RWPE2 (cell line): ENCODE measurements at regions not wholly inside any gene's neighbourhood (a gene's known extent, or its start where the extent isn't known, plus 50 kb on each side); places are given as distances from the start of the nearest gene placed in this dataset.
A peak's percentile ranks its signal among the peaks of the same experiment; 100 is the strongest.

Experiments
- ATAC-seq: fragments of 200-7000 bp; cut with Tn5 transposase; 3 replicates; pipeline ENCODE4 v1.9.1; 2021; ENCODE audit warnings: low read depth
- DNase-seq: peaks from one replicate; pipeline ENCODE4 v3.0.0-alpha.2; 2020; ENCODE audit warnings: low spot score
- H3K27ac ChIP-seq: fragments of 450-650 bp; 2 replicates; pipeline ENCODE4 v1.5.1; 2017; ENCODE audit warnings: mild to moderate bottlenecking; ENCODE audit not compliant: poor library complexity, severe bottlenecking
- H3K27me3 ChIP-seq: fragments of 250-450 bp; sonication (Bioruptor Pico); 2 replicates; pipeline ENCODE4 v1.5.1; 2021; ENCODE audit warnings: mild to moderate bottlenecking, moderate library complexity; ENCODE audit not compliant: insufficient read depth, poor library complexity, severe bottlenecking
- H3K36me3 ChIP-seq: fragments of 250-450 bp; sonication (Bioruptor Pico); 2 replicates; pipeline ENCODE4 v1.5.1; 2020; ENCODE audit warnings: low read depth, mild to moderate bottlenecking, moderate library complexity
- H3K4me1 ChIP-seq: fragments of 250-450 bp; sonication (Bioruptor Pico); 2 replicates; pipeline ENCODE4 v1.5.1; 2021; ENCODE audit warnings: mild to moderate bottlenecking, moderate library complexity; ENCODE audit not compliant: insufficient read depth, poor library complexity, severe bottlenecking
- H3K4me3 ChIP-seq: fragments of 250-450 bp; sonication (Bioruptor Pico); 2 replicates; pipeline ENCODE4 v1.5.1; 2021; ENCODE audit warnings: mild to moderate bottlenecking, moderate library complexity; ENCODE audit not compliant: severe bottlenecking
- H3K9me3 ChIP-seq: fragments of 250-450 bp; sonication (Bioruptor Pico); 2 replicates; pipeline ENCODE4 v1.5.1; 2021; ENCODE audit warnings: mild to moderate bottlenecking, moderate library complexity; ENCODE audit not compliant: severe bottlenecking
- TF ChIP-seq, protein P1 (sequence below): fragments of 450-650 bp; IDR thresholded peaks from one replicate; pipeline ENCODE4 v1.5.1; 2017; ENCODE audit warnings: mild to moderate bottlenecking, moderate library complexity; ENCODE audit not compliant: poor library complexity, severe bottlenecking

DNA sequence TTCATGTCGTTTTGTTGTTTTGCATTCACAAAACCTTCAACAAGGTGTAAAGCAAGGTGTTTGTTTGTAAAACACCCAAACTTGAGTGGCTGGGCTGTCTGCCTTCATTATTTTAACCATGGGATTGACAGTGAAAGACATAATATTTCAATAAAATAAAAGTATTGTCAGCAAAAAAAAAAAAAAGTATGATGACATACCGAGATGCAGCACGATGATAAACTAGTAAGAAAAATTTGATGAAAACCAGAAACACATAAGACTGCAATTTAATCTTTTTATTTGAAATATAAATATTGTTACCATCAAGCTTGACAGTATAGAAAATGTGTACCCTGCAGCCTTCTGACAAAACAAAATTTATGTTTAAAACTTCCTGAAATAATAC, 419.3 kb upstream of the DYNLRB2 start:
- ATAC-seq = no peak

DNA sequence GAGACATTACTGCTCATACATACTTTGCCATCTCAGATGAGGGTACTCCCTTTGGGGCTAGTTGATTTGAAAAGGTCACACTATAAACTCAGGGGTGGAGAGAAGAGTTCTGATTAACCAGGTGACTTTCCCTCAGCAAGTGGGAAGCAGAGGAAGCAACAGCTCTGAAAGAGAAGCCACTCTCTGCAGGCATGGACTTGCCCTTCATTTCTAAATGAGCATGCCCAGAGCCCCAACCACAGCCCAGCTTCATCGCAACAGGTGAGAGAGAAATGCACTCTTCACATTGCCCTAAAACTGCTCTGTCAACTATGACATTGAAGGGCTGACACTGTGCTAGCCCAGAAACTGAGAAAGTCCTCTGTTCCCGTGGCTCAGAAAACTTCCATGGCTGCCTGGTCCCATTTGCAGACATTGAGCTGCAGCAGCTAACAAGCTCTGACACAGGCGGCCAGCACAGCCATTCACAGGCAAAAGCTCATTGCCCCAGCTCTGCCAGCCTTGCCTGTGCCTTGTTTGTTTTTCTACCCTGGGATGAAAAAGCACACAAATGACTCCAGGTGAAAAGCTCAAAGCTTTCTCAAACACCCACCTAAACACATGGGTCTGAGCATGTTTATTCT, 419.8 kb upstream of the DYNLRB2 start:
- Histone ChIP-seq H3K27me3 (no peaks in the 10 kb centered on the region), H3K36me3 (no peaks in the 10 kb centered on the region), H3K9me3 (no peaks in the 10 kb centered on the region), H3K27ac (no peak overlapping the region), H3K4me3 (no peak overlapping the region), H3K4me1 (peaks cover 6% of the 10 kb centered on the region)
- TF ChIP-seq, protein P1, sequence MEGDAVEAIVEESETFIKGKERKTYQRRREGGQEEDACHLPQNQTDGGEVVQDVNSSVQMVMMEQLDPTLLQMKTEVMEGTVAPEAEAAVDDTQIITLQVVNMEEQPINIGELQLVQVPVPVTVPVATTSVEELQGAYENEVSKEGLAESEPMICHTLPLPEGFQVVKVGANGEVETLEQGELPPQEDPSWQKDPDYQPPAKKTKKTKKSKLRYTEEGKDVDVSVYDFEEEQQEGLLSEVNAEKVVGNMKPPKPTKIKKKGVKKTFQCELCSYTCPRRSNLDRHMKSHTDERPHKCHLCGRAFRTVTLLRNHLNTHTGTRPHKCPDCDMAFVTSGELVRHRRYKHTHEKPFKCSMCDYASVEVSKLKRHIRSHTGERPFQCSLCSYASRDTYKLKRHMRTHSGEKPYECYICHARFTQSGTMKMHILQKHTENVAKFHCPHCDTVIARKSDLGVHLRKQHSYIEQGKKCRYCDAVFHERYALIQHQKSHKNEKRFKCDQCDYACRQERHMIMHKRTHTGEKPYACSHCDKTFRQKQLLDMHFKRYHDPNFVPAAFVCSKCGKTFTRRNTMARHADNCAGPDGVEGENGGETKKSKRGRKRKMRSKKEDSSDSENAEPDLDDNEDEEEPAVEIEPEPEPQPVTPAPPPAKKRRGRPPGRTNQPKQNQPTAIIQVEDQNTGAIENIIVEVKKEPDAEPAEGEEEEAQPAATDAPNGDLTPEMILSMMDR = no peak
- DNase-seq (no peak), ATAC-seq (peak; percentile 58)

More for the DNA sequence above, 419.3 kb upstream of the DYNLRB2 start:
- Histone ChIP-seq H3K4me1 (peaks cover 6% of the 10 kb centered on the region), H3K9me3 (no peaks in the 10 kb centered on the region), H3K36me3 (no peaks in the 10 kb centered on the region), H3K27me3 (no peaks in the 10 kb centered on the region), H3K4me3 (no peak overlapping the region), H3K27ac (no peak overlapping the region)
- TF ChIP-seq, protein P1 = no peak
- no peak for DNase-seq

DNA sequence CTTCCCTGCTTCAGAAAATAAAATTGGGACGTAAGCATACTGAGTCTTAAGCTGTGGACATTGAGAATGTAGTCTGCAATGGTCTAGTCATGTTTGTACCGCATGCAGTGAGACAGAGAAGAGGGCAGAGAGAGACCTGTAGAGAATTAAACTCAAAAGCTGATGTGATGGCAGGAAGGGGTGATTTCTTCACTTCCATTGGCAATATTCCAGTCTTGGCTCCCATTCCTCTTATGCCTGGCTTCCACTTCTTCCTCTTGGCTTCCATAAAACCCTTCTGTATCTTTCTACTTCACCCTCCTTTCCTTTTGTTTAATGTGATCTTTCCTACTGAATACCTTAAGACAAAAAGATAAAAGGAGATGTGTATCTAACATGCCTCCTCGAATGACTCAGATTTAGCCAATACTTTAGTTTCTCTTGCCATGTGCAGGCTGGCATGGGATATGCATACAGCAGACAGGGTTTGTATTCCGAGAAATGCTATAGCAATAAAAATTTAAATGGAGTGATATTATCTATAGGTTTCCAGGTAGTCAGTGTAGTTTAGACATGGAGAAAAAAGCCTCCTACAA, 423.1 kb upstream of the DYNLRB2 start:
- Histone ChIP-seq H3K9me3 (no peaks in the 10 kb centered on the region), H3K27ac (no peak overlapping the region), H3K27me3 (no peaks in the 10 kb centered on the region), H3K36me3 (no peaks in the 10 kb centered on the region), H3K4me3 (no peak overlapping the region), H3K4me1 (peaks cover 6% of the 10 kb centered on the region)
- 0 out of 3 replicates have a peak, but pooled peaks have one; percentile 19 for ATAC-seq
- DNase-seq = no peak
- TF ChIP-seq, protein P1 = no peak

DNA sequence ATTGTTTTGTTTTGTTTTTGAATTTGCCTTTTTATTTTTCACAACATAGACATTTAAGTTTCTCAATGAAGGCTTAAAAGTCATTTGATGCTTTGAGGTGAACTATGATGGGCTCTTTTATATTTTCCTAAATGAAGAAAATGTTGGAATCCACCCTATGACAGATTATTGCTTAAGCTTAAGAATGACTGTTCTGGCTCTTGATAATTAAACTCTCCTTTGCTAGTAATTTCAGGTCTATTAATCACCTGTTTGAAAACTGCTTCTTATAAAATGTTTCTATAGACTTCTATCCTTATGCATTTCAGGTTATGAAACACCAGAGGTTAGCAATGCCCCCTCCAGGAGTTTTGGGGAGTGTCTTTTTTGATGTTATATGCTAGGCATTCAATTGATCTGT, 424.1 kb upstream of the DYNLRB2 start:
- H3K27ac ChIP-seq = no peak overlapping the region
- H3K27me3 ChIP-seq = no peaks in the 10 kb centered on the region
- H3K36me3 ChIP-seq = no peaks in the 10 kb centered on the region
- ATAC-seq (no peak), DNase-seq (no peak)
- no peak overlapping the region for H3K4me3 ChIP-seq
- peaks cover 6% of the 10 kb centered on the region for H3K4me1 ChIP-seq
- TF ChIP-seq, protein P1 = no peak
- H3K9me3 ChIP-seq = no peaks in the 10 kb centered on the region

DNA sequence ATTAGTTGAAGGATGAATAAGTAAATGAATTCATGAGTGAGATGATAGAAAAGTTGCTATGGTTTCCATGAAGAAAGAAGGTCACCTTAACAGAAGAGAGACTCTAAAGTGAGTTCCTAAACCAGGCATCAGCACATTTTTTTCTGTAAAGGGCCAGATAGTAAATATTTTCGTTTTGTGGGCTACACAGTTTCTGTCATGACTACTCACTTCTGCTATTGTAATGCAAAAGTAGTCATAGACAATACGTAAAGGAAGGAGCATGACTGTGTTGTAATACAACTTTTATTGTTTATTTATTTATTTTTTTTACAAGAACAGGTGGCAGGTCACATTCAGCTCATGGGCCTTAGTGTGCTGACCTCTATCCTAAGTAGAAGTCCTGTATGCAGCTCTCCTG, 426.1 kb upstream of the DYNLRB2 start:
- ATAC-seq (no peak), DNase-seq (no peak)
- TF ChIP-seq, protein P1 = no peak
- Histone ChIP-seq H3K27me3 (no peaks in the 10 kb centered on the region), H3K27ac (no peak overlapping the region), H3K9me3 (no peaks in the 10 kb centered on the region), H3K36me3 (no peaks in the 10 kb centered on the region), H3K4me3 (no peak overlapping the region), H3K4me1 (no peaks in the 10 kb centered on the region)
